ENCODE measurements at regions not wholly inside any gene's neighbourhood (a gene's known extent, or its start where the extent isn't known, plus 50 kb on each side); places are given as distances from the start of the nearest gene placed in this dataset.

GRCh38 chr5:116671211-116671736 is 96.7 kb upstream of the SEMA6A start:
- TF ChIP-seq CTCF (IDR thresholded peaks at IDR 0.05) (no peak), POLR2A (IDR thresholded peaks at IDR 0.05) (no peak)

Data from thyroid gland (tissue), 4 donors.